HL-60 (cell line): ENCODE measurements at regions not wholly inside any gene's neighbourhood (a gene's known extent, or its start where the extent isn't known, plus 50 kb on each side); places are given as distances from the start of the nearest gene placed in this dataset.

Source experiments
- DNase-seq, 2 experiments: peaks; one replicate each; pipeline ENCODE4 v3.0.0-alpha.2; 2010 to 2020; ENCODE audit warnings: low read depth in 1 of 2, low spot score in 1 of 2
- H3K27ac ChIP-seq: fragments of 250-450 bp; sonication (Bioruptor Pico); replicated peaks from 2 replicates; pipeline ENCODE4 v1.5.1; 2020; ENCODE audit warnings: mild to moderate bottlenecking, moderate library complexity
- H3K27me3 ChIP-seq: fragments of 250-450 bp; sonication (Bioruptor Pico); 2 replicates; pipeline ENCODE4 v1.5.1; 2021; ENCODE audit warnings: mild to moderate bottlenecking, moderate library complexity; ENCODE audit not compliant: insufficient read depth, poor library complexity, severe bottlenecking
- H3K4me3 ChIP-seq: replicated peaks from 2 replicates; pipeline ENCODE4 v1.5.1; 2011; ENCODE audit warnings: mild to moderate bottlenecking, control low read depth, low read length; ENCODE audit not compliant: insufficient read depth
- CTCF ChIP-seq: IDR thresholded peaks from one replicate; pipeline ENCODE4 v1.5.1; 2011; ENCODE audit warnings: low read length, control low read depth, inconsistent platforms; ENCODE audit not compliant: insufficient read depth
- GABPA ChIP-seq: IDR thresholded peaks from 2 replicates; pipeline ENCODE4 v1.6.1; 2012; ENCODE audit warnings: low read depth
- POLR2AphosphoS5 ChIP-seq: IDR thresholded peaks from 2 replicates; pipeline ENCODE4 v1.6.1; 2012; ENCODE audit warnings: low read depth
- SPI1 ChIP-seq: IDR thresholded peaks from 2 replicates; pipeline ENCODE4 v1.6.1; 2012; ENCODE audit warnings: low read depth, mild to moderate bottlenecking, borderline replicate concordance
- TF ChIP-seq, protein P1 (sequence below): IDR thresholded peaks from 2 replicates; pipeline ENCODE4 v1.6.1; 2012; ENCODE audit warnings: low read depth; ENCODE audit not compliant: insufficient replicate concordance

DNA sequence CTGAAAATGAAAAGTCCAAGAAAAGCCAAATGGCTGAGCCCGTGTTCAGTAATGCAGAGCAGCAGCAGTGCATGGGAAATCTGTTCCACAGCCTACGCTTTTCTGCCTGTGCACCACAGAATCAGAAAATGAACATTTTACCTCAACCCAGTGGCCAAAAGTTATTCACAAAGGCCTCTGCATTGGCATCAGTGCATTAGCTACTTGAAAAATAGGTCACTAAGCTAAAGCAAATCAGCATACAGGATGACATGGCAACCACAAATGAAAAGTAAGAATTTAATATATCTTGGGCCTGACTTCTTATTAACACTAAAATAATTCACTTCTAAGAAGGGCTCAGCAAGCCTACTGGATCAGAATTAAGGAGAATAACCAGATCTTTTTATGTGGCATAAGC is 1145.3 kb upstream of the CHAC2 start:
- TF ChIP-seq CTCF, result no peak

DNA sequence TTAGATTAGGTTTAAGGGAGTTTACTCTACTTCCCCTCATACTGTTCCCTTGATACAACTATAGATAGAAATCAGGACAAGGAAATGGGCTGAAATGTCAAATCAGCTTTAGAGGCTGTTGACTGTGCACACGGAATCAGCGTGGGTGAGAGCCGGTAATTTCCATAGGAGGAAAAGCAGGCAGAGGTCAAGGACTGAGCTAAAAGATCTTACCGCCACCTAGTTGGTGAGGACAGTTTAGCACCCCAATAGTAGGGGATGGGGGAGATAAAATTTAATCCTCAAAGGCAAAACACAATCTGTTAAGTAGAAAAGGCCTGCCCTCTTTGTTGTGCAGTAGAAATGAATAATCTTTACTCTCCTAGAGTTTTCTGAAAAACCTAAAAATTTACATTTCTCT is 1154.5 kb upstream of the CHAC2 start:
- Histone ChIP-seq H3K4me3 (no peak overlapping the region), H3K27me3 (no peaks in the 10 kb centered on the region), H3K27ac (no peak overlapping the region)
- no peak for TF ChIP-seq CTCF
- TF ChIP-seq, protein P1, sequence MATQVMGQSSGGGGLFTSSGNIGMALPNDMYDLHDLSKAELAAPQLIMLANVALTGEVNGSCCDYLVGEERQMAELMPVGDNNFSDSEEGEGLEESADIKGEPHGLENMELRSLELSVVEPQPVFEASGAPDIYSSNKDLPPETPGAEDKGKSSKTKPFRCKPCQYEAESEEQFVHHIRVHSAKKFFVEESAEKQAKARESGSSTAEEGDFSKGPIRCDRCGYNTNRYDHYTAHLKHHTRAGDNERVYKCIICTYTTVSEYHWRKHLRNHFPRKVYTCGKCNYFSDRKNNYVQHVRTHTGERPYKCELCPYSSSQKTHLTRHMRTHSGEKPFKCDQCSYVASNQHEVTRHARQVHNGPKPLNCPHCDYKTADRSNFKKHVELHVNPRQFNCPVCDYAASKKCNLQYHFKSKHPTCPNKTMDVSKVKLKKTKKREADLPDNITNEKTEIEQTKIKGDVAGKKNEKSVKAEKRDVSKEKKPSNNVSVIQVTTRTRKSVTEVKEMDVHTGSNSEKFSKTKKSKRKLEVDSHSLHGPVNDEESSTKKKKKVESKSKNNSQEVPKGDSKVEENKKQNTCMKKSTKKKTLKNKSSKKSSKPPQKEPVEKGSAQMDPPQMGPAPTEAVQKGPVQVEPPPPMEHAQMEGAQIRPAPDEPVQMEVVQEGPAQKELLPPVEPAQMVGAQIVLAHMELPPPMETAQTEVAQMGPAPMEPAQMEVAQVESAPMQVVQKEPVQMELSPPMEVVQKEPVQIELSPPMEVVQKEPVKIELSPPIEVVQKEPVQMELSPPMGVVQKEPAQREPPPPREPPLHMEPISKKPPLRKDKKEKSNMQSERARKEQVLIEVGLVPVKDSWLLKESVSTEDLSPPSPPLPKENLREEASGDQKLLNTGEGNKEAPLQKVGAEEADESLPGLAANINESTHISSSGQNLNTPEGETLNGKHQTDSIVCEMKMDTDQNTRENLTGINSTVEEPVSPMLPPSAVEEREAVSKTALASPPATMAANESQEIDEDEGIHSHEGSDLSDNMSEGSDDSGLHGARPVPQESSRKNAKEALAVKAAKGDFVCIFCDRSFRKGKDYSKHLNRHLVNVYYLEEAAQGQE, result no peak
- no peak for TF ChIP-seq GABPA
- TF ChIP-seq SPI1, result no peak
- TF ChIP-seq POLR2AphosphoS5, result no peak
- no peak for DNase-seq

More for the DNA sequence above, 1145.3 kb upstream of the CHAC2 start:
- Histone ChIP-seq H3K4me3 (no peak overlapping the region), H3K27me3 (no peaks in the 10 kb centered on the region), H3K27ac (no peak overlapping the region)
- DNase-seq, result no peak

GRCh38 chr2:52611759-52612158 is 1155.8 kb upstream of the CHAC2 start:
- Histone ChIP-seq H3K4me3 (no peak overlapping the region), H3K27ac (no peak overlapping the region), H3K27me3 (no peaks in the 10 kb centered on the region)
- no peak for TF ChIP-seq SPI1
- no peak for TF ChIP-seq POLR2AphosphoS5
- TF ChIP-seq GABPA, result no peak
- TF ChIP-seq CTCF, result no peak
- TF ChIP-seq, protein P1, result no peak
- no peak for DNase-seq

DNA sequence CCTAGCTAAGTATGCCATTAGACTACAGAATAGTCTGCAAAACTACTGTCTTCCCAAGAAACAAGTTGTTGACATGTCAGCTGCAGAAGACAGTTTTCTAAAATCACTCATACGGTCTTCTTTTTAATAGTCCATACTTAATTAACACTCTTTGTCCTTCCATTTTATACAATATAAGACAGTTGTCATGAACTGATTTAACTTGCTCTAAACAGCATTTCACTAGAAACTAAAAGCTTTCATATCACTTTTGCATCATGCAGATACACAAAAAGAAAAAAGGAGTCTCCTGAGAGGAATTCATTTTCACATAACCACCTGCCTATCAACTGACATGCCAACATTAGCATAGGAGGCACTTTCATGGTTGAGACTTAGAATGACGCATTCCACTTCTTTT is 1159.6 kb upstream of the CHAC2 start:
- H3K4me3 ChIP-seq, result no peak overlapping the region
- no peak for DNase-seq
- TF ChIP-seq, protein P1, result no peak
- TF ChIP-seq GABPA (no peak), CTCF (no peak), POLR2AphosphoS5 (no peak), SPI1 (no peak)
- H3K27me3 ChIP-seq, result no peaks in the 10 kb centered on the region
- no peak overlapping the region for H3K27ac ChIP-seq
